Stomach (tissue), 4 donors: ENCODE measurements at regions not wholly inside any gene's neighbourhood (a gene's known extent, or its start where the extent isn't known, plus 50 kb on each side); places are given as distances from the start of the nearest gene placed in this dataset.

Experiments used
- CTCF ChIP-seq, 7 experiments: fragments of 450-650 bp in 4 of 7; fragments of 200-600 bp in 3 of 7; sonication (generic) in 3 of 7; IDR thresholded peaks; one replicate each; pipeline ENCODE4 v1.5.1; 2016 to 2019; ENCODE audit warnings: antibody characterized with exemption in 7 of 7, control low read depth in 2 of 7, mild to moderate bottlenecking in 1 of 7
- EP300 ChIP-seq: sonication (generic); formaldehyde crosslinking; IDR thresholded peaks from one replicate; pipeline ENCODE4 v1.6.1; 2017; ENCODE audit warnings: antibody characterized with exemption
- POLR2A ChIP-seq, 4 donors: fragments of 450-650 bp; IDR thresholded peaks; one replicate each; pipeline ENCODE4 v1.6.1; 2016; ENCODE audit warnings: antibody characterized with exemption in 4 of 4, control low read depth in 2 of 4, mild to moderate bottlenecking in 1 of 4, moderate library complexity in 1 of 4
- POLR2AphosphoS5 ChIP-seq, 3 donors: sonication (generic); formaldehyde crosslinking; IDR thresholded peaks; one replicate each; pipeline ENCODE4 v1.6.1; 2016; ENCODE audit warnings: antibody characterized with exemption in 3 of 3

DNA sequence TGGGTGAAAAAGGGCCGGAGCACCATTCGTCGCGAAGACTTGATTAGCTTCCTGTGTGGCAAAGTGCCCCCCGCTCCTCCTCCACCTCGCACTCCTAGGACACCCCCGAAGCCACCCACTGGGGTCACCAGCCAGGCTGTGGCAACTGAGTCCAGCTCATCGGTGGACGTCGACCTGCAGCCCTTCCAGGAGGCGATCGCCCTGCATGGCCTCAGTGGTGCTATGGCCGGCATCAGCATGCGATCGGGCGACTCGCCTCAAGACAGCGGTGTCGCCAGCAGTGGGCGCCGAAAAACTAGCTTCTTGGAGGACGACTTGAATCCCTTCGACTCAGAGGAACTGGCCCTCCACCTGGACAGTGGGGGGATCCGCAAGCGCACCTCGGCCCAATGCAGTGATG lies 126.8 kb upstream of the CXorf66 start:
- TF ChIP-seq POLR2AphosphoS5 (IDR thresholded peaks at IDR 0.05) (no peak), POLR2A (IDR thresholded peaks at IDR 0.05) (no peak), CTCF (IDR thresholded peaks at IDR 0.05) (no peak), EP300 (no peak)
